Kidney (tissue), 13 donors: ENCODE measurements at regions not wholly inside any gene's neighbourhood (a gene's known extent, or its start where the extent isn't known, plus 50 kb on each side); places are given as distances from the start of the nearest gene placed in this dataset.
A peak's percentile ranks its signal among the peaks of the same experiment; 100 is the strongest.

ENCODE experiments used
- DNase-seq, 5 donors: peaks; one replicate each; pipeline ENCODE4 v3.0.0-alpha.2; 2013 to 2020
- FAIRE-seq: peaks from 2 replicates; lab custom pipeline; 2012; peaks lifted over from hg19 to GRCh38; lab: Jason Lieb, UNC
- H3K27ac ChIP-seq, 2 donors: one replicate each; pipeline ENCODE4 v1.7.0; 2013; ENCODE audit warnings: low read depth in 2 of 2, low read length in 2 of 2, inconsistent platforms in 1 of 2
- H3K27me3 ChIP-seq: one replicate; pipeline ENCODE4 v1.7.1; 2013; ENCODE audit warnings: low read length, inconsistent platforms; ENCODE audit not compliant: control insufficient read depth, insufficient read depth
- H3K36me3 ChIP-seq, 3 donors: one replicate each; pipeline versions ENCODE4 v1.7.0 to v1.7.1; 2013; ENCODE audit warnings: low read length in 3 of 3, control low read depth in 1 of 3, inconsistent platforms in 1 of 3; ENCODE audit not compliant: insufficient read depth in 3 of 3, control insufficient read depth in 2 of 3
- H3K4me1 ChIP-seq, 3 donors: one replicate each; pipeline versions ENCODE4 v1.7.0 to v1.7.1; 2013; ENCODE audit warnings: low read length in 3 of 3, inconsistent platforms in 1 of 3, low read depth in 1 of 3; ENCODE audit not compliant: control insufficient read depth in 2 of 3, insufficient read depth in 2 of 3
- H3K4me3 ChIP-seq, 3 donors: one replicate each; pipeline versions ENCODE4 v1.7.0 to v1.8.1; 2013; ENCODE audit warnings: low read length in 3 of 3, control low read depth in 1 of 3, inconsistent platforms in 1 of 3
- H3K9ac ChIP-seq, 3 donors: one replicate each; pipeline versions ENCODE4 v1.7.0 to v1.7.1; 2013; ENCODE audit warnings: low read length in 3 of 3, control low read depth in 1 of 3, inconsistent platforms in 1 of 3
- H3K9me3 ChIP-seq, 3 donors: one replicate each; pipeline versions ENCODE4 v1.7.0 to v1.7.1; 2013; ENCODE audit warnings: low read length in 3 of 3, control low read depth in 1 of 3, inconsistent platforms in 1 of 3; ENCODE audit not compliant: control insufficient read depth in 2 of 3, insufficient read depth in 1 of 3
- CTCF ChIP-seq: IDR thresholded peaks from 3 replicates; pipeline ENCODE4 v1.5.1; 2012; ENCODE audit warnings: mild to moderate bottlenecking, moderate library complexity, borderline replicate concordance; ENCODE audit not compliant: insufficient read depth; ENCODE audit errors: extremely low read depth
- intact Hi-C: fragments of 100-400 bp; cut with DNase I; formaldehyde crosslinking; loops from one replicate; pipeline ENCODE4 v1.11.1; 2022
- donor health status: control.
- donor health status: control.
- donor health status: control.
- donor health status: control.
- donor health status: control.
- donor health status: DM: yes; HTN: yes; CAD: no.
- donor health status: Normal renal cell carcinoma (clear cell type).

DNA sequence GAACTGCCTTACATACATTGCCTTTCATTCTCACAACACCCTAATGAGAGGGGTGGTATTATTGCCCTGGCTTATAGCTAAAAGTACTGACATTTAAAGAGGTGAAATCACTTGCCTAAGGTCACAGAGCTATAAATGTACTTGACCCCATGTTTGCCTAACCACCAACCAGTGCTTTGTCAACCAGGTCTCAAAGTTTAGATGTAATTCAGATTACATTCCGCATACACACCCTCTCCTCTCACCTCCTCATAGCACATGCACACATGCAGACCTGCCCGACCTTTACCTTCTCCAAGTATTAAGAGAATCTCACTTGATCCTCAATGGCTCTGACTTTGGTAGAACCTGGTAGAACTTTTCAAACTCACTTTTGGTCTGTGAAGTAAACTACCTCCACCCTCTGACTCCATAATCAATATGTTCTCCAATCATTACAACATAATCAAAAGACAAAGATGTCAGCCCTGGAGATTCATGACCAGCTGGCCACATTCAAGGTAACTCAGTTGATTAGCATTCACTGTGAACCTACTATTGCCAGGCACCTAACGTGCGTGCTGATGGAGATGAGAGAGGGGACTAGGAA, 63.2 kb upstream of the HES1 start:
- intact Hi-C loops: no loop called here
- Histone ChIP-seq H3K9ac (no peak overlapping the region), H3K36me3 (no peaks in the 10 kb centered on the region), H3K9me3 (no peaks in the 10 kb centered on the region), H3K27ac (no peak overlapping the region), H3K4me3 (no peak overlapping the region), H3K27me3 (no peaks in the 10 kb centered on the region), H3K4me1 (peaks cover 0 to 11% (median 8%) of the 10 kb centered on the region in 3 donors)
- TF ChIP-seq CTCF: no peak
- no peak for DNase-seq
- FAIRE-seq: no peak

- no peak for TF ChIP-seq CTCF
- no peak overlapping the region for H3K9ac ChIP-seq
- no peaks in the 10 kb centered on the region for H3K36me3 ChIP-seq
- intact Hi-C loops: no loop called here
- H3K27me3 ChIP-seq: no peaks in the 10 kb centered on the region
- H3K27ac ChIP-seq: no peak overlapping the region
- FAIRE-seq (no peak), DNase-seq (no peak)
- H3K9me3 ChIP-seq: no peaks in the 10 kb centered on the region
- H3K4me1 ChIP-seq: peaks cover 3 to 11% (median 8%) of the 10 kb centered on the region in 3 donors
- no peak overlapping the region for H3K4me3 ChIP-seq
These were observed 62.0 kb upstream of the HES1 start for GRCh38 chr3:194073926-194074325.

GRCh38 chr3:194075088-194075615, 60.8 kb upstream of the HES1 start:
- FAIRE-seq: no peak
- DNase-seq: peak in 1 of 5 donors; percentile 9
- Histone ChIP-seq H3K4me3 (no peak overlapping the region), H3K27me3 (no peaks in the 10 kb centered on the region), H3K9ac (no peak overlapping the region), H3K36me3 (no peaks in the 10 kb centered on the region), H3K9me3 (no peaks in the 10 kb centered on the region), H3K27ac (no peak overlapping the region), H3K4me1 (peaks cover 3 to 11% (median 6%) of the 10 kb centered on the region in 3 donors)
- TF ChIP-seq CTCF: no peak
- intact Hi-C loops: no loop called here
